ENCODE measurements at regions not wholly inside any gene's neighbourhood (a gene's known extent, or its start where the extent isn't known, plus 50 kb on each side); places are given as distances from the start of the nearest gene placed in this dataset.

GRCh38 chr15:70243686-70244540, 146.2 kb upstream of the TLE3 start:
- no peak overlapping the region for H3K4me3 ChIP-seq (ENCODE audit: low read length)
- no peak for DNase-seq (ENCODE audit: low read depth)
- TF ChIP-seq CTCF (conservative IDR thresholded peaks at IDR 0.05; ENCODE audit: low read depth, low read length), result no peak

GRCh38 chr15:70242951-70243685, 145.4 kb upstream of the TLE3 start:
- no peak overlapping the region for H3K4me3 ChIP-seq (ENCODE audit: low read length)
- no peak for TF ChIP-seq CTCF (conservative IDR thresholded peaks at IDR 0.05; ENCODE audit: low read depth, low read length)
- no peak for DNase-seq (ENCODE audit: low read depth)

GRCh38 chr15:70241561-70242320, 144.0 kb upstream of the TLE3 start:
- DNase-seq (ENCODE audit: low read depth), result no peak
- H3K4me3 ChIP-seq (ENCODE audit: low read length), result no peak overlapping the region
- no peak for TF ChIP-seq CTCF (conservative IDR thresholded peaks at IDR 0.05; ENCODE audit: low read depth, low read length)

- no peak for TF ChIP-seq CTCF (conservative IDR thresholded peaks at IDR 0.05; ENCODE audit: low read depth, low read length)
- no peak overlapping the region for H3K4me3 ChIP-seq (ENCODE audit: low read length)
- no peak for DNase-seq (ENCODE audit: low read depth)
Measured at GRCh38 chr15:70240820-70241430, 143.2 kb upstream of the TLE3 start.

GRCh38 chr15:70240082-70240481, 142.4 kb upstream of the TLE3 start:
- TF ChIP-seq CTCF (conservative IDR thresholded peaks at IDR 0.05; ENCODE audit: low read depth, low read length), result no peak
- DNase-seq (ENCODE audit: low read depth), result no peak
- H3K4me3 ChIP-seq (ENCODE audit: low read length), result no peak overlapping the region

- DNase-seq (ENCODE audit: low read depth), result no peak
- no peak overlapping the region for H3K4me3 ChIP-seq (ENCODE audit: low read length)
- TF ChIP-seq CTCF (conservative IDR thresholded peaks at IDR 0.05; ENCODE audit: low read depth, low read length), result no peak
Measured at GRCh38 chr15:70238917-70239316, 141.2 kb upstream of the TLE3 start.
